Heart left ventricle (tissue), 13 donors: ENCODE measurements at regions not wholly inside any gene's neighbourhood (a gene's known extent, or its start where the extent isn't known, plus 50 kb on each side); places are given as distances from the start of the nearest gene placed in this dataset.

ENCODE experiments used
- CTCF ChIP-seq, 12 donors: fragments of 200-600 bp; sonication (generic) in 4 of 12; IDR thresholded peaks; one replicate each; pipeline versions ENCODE4 v1.5.0 to v1.8.0; 2018 to 2022; ENCODE audit warnings: antibody characterized with exemption in 12 of 12, mild to moderate bottlenecking in 5 of 12
- POLR2A ChIP-seq, 2 donors: fragments of 450-650 bp; IDR thresholded peaks; one replicate each; pipeline ENCODE4 v1.6.1; 2017; ENCODE audit warnings: antibody characterized with exemption in 2 of 2, mild to moderate bottlenecking in 2 of 2, moderate library complexity in 2 of 2
- donor health status: ischemic (EF 13 %, LVEDD 7.1; RV severe dilation, severe dysfunction).
- donor health status: DM: no; HTN: yes; CAD: no.
- donor health status: DM: no; HTN: no; CAD: no.
- donor health status: ischemic (EF 25% LVEDD 6.9; RV normal size, moderate dysfunction).
- donor health status: ischemic (EF 25% LVEDD 5.7; RV mildly dilated, moderate dysfunction).
- donor health status: ischemic (EF 35%, LVEDD 5.7; RV mildly dilated, moderate dysfunction).
- donor health status: nonischemic (EF 11% LVEDD 7.7; RV severe dilation, severe dysfunction).
- donor health status: DM: yes; HTN: yes; CAD: no.
- donor health status: PGD.
- donor health status: ischemic (EF 29% LVEDD 5.4; RV normal size, mild dysfunction).
- donor health status: nonischemic (EF 23%, LVEDD 6.1; RV moderate dilation, normal function).

- TF ChIP-seq CTCF (IDR thresholded peaks at IDR 0.05) (peak in 2 of 12 donors; percentile 9 to 16), POLR2A (IDR thresholded peaks at IDR 0.05) (no peak)
Measured at GRCh38 chr6:68313911-68314310, 321.2 kb upstream of the ADGRB3 start.
